ENCODE measurements at regions not wholly inside any gene's neighbourhood (a gene's known extent, or its start where the extent isn't known, plus 50 kb on each side); places are given as distances from the start of the nearest gene placed in this dataset.

- TF ChIP-seq, protein P1, sequence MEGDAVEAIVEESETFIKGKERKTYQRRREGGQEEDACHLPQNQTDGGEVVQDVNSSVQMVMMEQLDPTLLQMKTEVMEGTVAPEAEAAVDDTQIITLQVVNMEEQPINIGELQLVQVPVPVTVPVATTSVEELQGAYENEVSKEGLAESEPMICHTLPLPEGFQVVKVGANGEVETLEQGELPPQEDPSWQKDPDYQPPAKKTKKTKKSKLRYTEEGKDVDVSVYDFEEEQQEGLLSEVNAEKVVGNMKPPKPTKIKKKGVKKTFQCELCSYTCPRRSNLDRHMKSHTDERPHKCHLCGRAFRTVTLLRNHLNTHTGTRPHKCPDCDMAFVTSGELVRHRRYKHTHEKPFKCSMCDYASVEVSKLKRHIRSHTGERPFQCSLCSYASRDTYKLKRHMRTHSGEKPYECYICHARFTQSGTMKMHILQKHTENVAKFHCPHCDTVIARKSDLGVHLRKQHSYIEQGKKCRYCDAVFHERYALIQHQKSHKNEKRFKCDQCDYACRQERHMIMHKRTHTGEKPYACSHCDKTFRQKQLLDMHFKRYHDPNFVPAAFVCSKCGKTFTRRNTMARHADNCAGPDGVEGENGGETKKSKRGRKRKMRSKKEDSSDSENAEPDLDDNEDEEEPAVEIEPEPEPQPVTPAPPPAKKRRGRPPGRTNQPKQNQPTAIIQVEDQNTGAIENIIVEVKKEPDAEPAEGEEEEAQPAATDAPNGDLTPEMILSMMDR (IDR thresholded peaks at IDR 0.05; ENCODE audit: insufficient read depth, missing control alignments): no peak
- no peak for FAIRE-seq
- DNase-seq (ENCODE audit: insufficient read length, low spot score): no peak
Measured at GRCh38 chr7:155913291-155913690, 101.0 kb upstream of the SHH start.

- DNase-seq (ENCODE audit: insufficient read length, low spot score) (no peak), FAIRE-seq (no peak)
- TF ChIP-seq, protein P1 (IDR thresholded peaks at IDR 0.05; ENCODE audit: insufficient read depth, missing control alignments): no peak
Measured at GRCh38 chr7:155911471-155912105, 99.3 kb upstream of the SHH start.

- FAIRE-seq (no peak), DNase-seq (ENCODE audit: insufficient read length, low spot score) (no peak)
- TF ChIP-seq, protein P1 (IDR thresholded peaks at IDR 0.05; ENCODE audit: insufficient read depth, missing control alignments): no peak
Measured at GRCh38 chr7:155908385-155908784, 96.1 kb upstream of the SHH start.

DNA sequence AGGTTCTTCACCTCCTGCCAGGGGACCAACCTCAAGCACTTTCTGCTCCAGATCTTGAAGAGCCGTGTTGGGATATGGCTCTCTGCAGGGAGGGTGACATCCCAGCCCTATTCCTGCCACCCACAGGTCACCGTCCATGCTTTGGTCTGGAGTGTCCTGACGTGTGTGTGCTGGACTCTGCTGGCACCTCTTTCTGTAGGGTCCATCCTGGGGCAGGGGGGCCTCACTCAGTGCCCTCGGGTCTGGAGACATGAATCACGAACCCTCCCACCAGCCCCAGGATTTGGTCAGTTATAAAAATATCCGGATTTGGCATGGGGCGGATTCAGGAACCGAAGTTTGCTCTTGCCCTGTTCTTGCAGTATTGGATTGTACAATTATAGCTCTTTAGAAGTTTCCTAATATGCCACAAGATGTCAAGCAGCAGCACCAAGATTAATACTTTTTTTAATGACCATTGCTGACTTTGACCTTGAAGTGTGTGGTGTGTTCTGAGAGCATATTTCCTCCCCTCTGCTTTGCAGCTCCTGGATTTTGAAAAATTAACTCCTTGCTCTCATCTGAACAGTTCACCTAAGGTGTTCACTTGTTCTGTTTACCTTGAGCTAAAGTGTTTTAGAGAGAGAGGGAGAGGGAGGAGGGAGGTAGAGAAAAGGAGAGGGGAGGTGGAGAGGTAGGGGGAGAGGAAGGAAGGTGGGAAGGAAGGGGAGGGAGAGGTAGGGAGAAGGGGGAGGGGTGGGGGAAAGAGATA lies 95.4 kb upstream of the SHH start:
- no peak for FAIRE-seq
- DNase-seq (ENCODE audit: insufficient read length, low spot score): no peak
- TF ChIP-seq, protein P1 (IDR thresholded peaks at IDR 0.05; ENCODE audit: insufficient read depth, missing control alignments): no peak

GRCh38 chr7:155901176-155901575 lies 88.9 kb upstream of the SHH start:
- TF ChIP-seq, protein P1 (IDR thresholded peaks at IDR 0.05; ENCODE audit: insufficient read depth, missing control alignments): no peak
- FAIRE-seq (no peak), DNase-seq (ENCODE audit: insufficient read length, low spot score) (no peak)

DNA sequence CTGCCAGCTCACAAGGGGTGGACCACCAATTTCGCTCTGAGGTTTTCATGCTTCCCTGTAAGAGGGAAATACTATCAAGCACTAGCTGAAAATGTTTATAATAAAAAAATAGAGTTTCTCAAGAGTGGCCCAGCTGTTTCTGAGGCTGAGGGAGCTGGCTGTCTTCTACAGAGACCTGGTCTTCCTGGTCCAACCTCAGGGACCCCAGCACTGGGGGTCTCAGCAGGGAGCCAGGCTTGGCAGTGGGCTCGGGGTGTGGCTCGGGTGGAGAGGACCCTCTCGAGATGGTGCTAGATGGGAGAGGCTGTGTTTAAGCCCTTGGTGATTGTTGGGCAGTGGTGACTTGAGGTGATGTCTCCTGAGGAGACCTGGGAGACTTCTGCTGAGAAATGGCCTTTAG lies 87.3 kb upstream of the SHH start:
- DNase-seq (ENCODE audit: insufficient read length, low spot score): no peak
- no peak for FAIRE-seq
- TF ChIP-seq, protein P1 (IDR thresholded peaks at IDR 0.05; ENCODE audit: insufficient read depth, missing control alignments): no peak

All from D721Med (cell line).